ENCODE measurements at regions not wholly inside any gene's neighbourhood (a gene's known extent, or its start where the extent isn't known, plus 50 kb on each side); places are given as distances from the start of the nearest gene placed in this dataset.

GRCh38 chr10:31173752-31174151 lies 142.1 kb upstream of the ZNF438 start:
- TF ChIP-seq CTCF (IDR thresholded peaks at IDR 0.05; ENCODE audit: insufficient read depth, low read depth, low read length) (no peak), EZH2 (IDR thresholded peaks at IDR 0.05; ENCODE audit: insufficient read depth, low read length) (no peak)

All from astrocyte (in vitro differentiated cells and primary cell).